HepG2 (cell line): ENCODE measurements at regions not wholly inside any gene's neighbourhood (a gene's known extent, or its start where the extent isn't known, plus 50 kb on each side); places are given as distances from the start of the nearest gene placed in this dataset.

Experiments
- CTCF ChIP-seq: sonication (generic); formaldehyde crosslinking; IDR thresholded peaks from 2 replicates; pipeline ENCODE4 v1.5.0; 2020; ENCODE audit warnings: mild to moderate bottlenecking, missing genetic modification reagents, moderate library complexity
- ZNF530 ChIP-seq: sonication (generic); formaldehyde crosslinking; IDR thresholded peaks from 2 replicates; pipeline ENCODE4 v1.5.0; 2020; ENCODE audit warnings: low read depth, mild to moderate bottlenecking, missing genetic modification reagents

- TF ChIP-seq ZNF530 (CRISPR knock-in tag) = no peak
- TF ChIP-seq CTCF (CRISPR knock-in tag) = no peak
Measured at GRCh38 chr17:56737421-56738161, 96.1 kb downstream of the C17orf67 start.
